GM21423 (cell line): ENCODE measurements at regions not wholly inside any gene's neighbourhood (a gene's known extent, or its start where the extent isn't known, plus 50 kb on each side); places are given as distances from the start of the nearest gene placed in this dataset.
"Not testable (repeated sequence)": the region's sequence is repeated elsewhere in the genome, so short reads cannot be mapped to it uniquely, and the experiment has no call there.

Experiments used
- ATAC-seq: cut with Tn5 transposase; IDR thresholded peaks from one replicate; pipeline ENCODE4 v1.9.1; 2021; ENCODE audit warnings: mild to moderate bottlenecking, moderate library complexity; ENCODE audit not compliant: unreplicated experiment

- no peak for ATAC-seq
These were observed 148.3 kb upstream of the ALKAL2 start for GRCh38 chr2:436205-436604.

- ATAC-seq = no peak
These were observed 146.7 kb upstream of the ALKAL2 start for GRCh38 chr2:434625-435024.

GRCh38 chr2:433216-433615 lies 145.3 kb upstream of the ALKAL2 start:
- no peak for ATAC-seq

- ATAC-seq = no peak
These were observed 142.6 kb upstream of the ALKAL2 start for GRCh38 chr2:430291-431040.

- no peak for ATAC-seq
These were observed 141.8 kb upstream of the ALKAL2 start for GRCh38 chr2:429575-430254.

GRCh38 chr2:429142-429541 lies 141.3 kb upstream of the ALKAL2 start:
- ATAC-seq = no peak

GRCh38 chr2:428591-428990 lies 140.7 kb upstream of the ALKAL2 start:
- ATAC-seq = no peak

GRCh38 chr2:426696-427095 lies 138.8 kb upstream of the ALKAL2 start:
- ATAC-seq = not testable (repeated sequence)

- no peak for ATAC-seq
These were observed 138.1 kb upstream of the ALKAL2 start for GRCh38 chr2:425947-426346.

GRCh38 chr2:425243-425642 lies 137.4 kb upstream of the ALKAL2 start:
- ATAC-seq = no peak

- ATAC-seq = no peak
These were observed 136.6 kb upstream of the ALKAL2 start for GRCh38 chr2:424306-425171.

- no peak for ATAC-seq
These were observed 135.6 kb upstream of the ALKAL2 start for GRCh38 chr2:423479-423878.

- no peak for ATAC-seq
These were observed 135.0 kb upstream of the ALKAL2 start for GRCh38 chr2:422676-423435.

- ATAC-seq = no peak
These were observed 133.5 kb upstream of the ALKAL2 start for GRCh38 chr2:421406-421805.

GRCh38 chr2:419687-420317 lies 131.9 kb upstream of the ALKAL2 start:
- no peak for ATAC-seq

- no peak for ATAC-seq
These were observed 129.8 kb upstream of the ALKAL2 start for GRCh38 chr2:417662-418061.

- ATAC-seq = no peak
These were observed 129.1 kb upstream of the ALKAL2 start for GRCh38 chr2:417006-417405.

GRCh38 chr2:415986-416610 lies 128.2 kb upstream of the ALKAL2 start:
- no peak for ATAC-seq

GRCh38 chr2:409523-409922 lies 121.6 kb upstream of the ALKAL2 start:
- ATAC-seq = no peak

- ATAC-seq = no peak
These were observed 119.7 kb upstream of the ALKAL2 start for GRCh38 chr2:407630-408029.
